C1 segment of cervical spinal cord (tissue), 14 donors: ENCODE measurements at regions not wholly inside any gene's neighbourhood (a gene's known extent, or its start where the extent isn't known, plus 50 kb on each side); places are given as distances from the start of the nearest gene placed in this dataset.
A peak's percentile ranks its signal among the peaks of the same experiment; 100 is the strongest.
"Not testable (repeated sequence)": the region's sequence is repeated elsewhere in the genome, so short reads cannot be mapped to it uniquely, and the experiment has no call there.

ENCODE experiments used
- DNase-seq, 14 donors: peaks; one replicate each; lab custom pipeline; 2025; lab: John Stamatoyannopoulos, UW

GRCh38 chr5:52605317-52606313 is 182.1 kb upstream of the ITGA1 start:
- no peak for DNase-seq

GRCh38 chr5:52607227-52607824 is 180.4 kb upstream of the ITGA1 start:
- DNase-seq: no peak

GRCh38 chr5:52620315-52620714 is 167.4 kb upstream of the ITGA1 start:
- DNase-seq: no peak

GRCh38 chr5:52623291-52623690 is 164.4 kb upstream of the ITGA1 start:
- no peak for DNase-seq

- DNase-seq: no peak
Observed at GRCh38 chr5:52624291-52624690, 163.4 kb upstream of the ITGA1 start.

GRCh38 chr5:52626312-52626711 is 161.4 kb upstream of the ITGA1 start:
- no peak for DNase-seq

- DNase-seq: no peak
Observed at GRCh38 chr5:52627740-52628139, 160.0 kb upstream of the ITGA1 start.

- DNase-seq: no peak
Observed at GRCh38 chr5:52632281-52632680, 155.4 kb upstream of the ITGA1 start.

GRCh38 chr5:52634171-52634570 is 153.5 kb upstream of the ITGA1 start:
- DNase-seq: not testable (repeated sequence)

- DNase-seq: no peak
Observed at GRCh38 chr5:52638732-52639131, 149.0 kb upstream of the ITGA1 start.

- DNase-seq: peak in 1 of 14 donors; percentile 9
Observed at GRCh38 chr5:52648726-52649125, 139.0 kb upstream of the ITGA1 start.

- no peak for DNase-seq
Observed at GRCh38 chr5:52655163-52655562, 132.6 kb upstream of the ITGA1 start.

- no peak for DNase-seq
Observed at GRCh38 chr5:52656569-52657246, 131.0 kb upstream of the ITGA1 start.

- DNase-seq: no peak
Observed at GRCh38 chr5:52657247-52657645, 130.5 kb upstream of the ITGA1 start.

GRCh38 chr5:52658246-52658645 is 129.5 kb upstream of the ITGA1 start:
- DNase-seq: no peak

- DNase-seq: no peak
Observed at GRCh38 chr5:52660621-52661020, 127.1 kb upstream of the ITGA1 start.

- DNase-seq: no peak
Observed at GRCh38 chr5:52661903-52662595, 125.7 kb upstream of the ITGA1 start.

GRCh38 chr5:52665559-52665958 is 122.2 kb upstream of the ITGA1 start:
- DNase-seq: no peak

GRCh38 chr5:52668139-52668538 is 119.6 kb upstream of the ITGA1 start:
- no peak for DNase-seq

GRCh38 chr5:52668544-52669185 is 119.1 kb upstream of the ITGA1 start:
- peak in 5 of 14 donors; percentile 2 to 16 (median 7) for DNase-seq

GRCh38 chr5:52672459-52672858 is 115.3 kb upstream of the ITGA1 start:
- DNase-seq: no peak
